ENCODE measurements at regions not wholly inside any gene's neighbourhood (a gene's known extent, or its start where the extent isn't known, plus 50 kb on each side); places are given as distances from the start of the nearest gene placed in this dataset.
"Not testable (repeated sequence)": the region's sequence is repeated elsewhere in the genome, so short reads cannot be mapped to it uniquely, and the experiment has no call there.

- H3K36me3 ChIP-seq = no peaks in the 10 kb centered on the region
- TF ChIP-seq, protein P1, sequence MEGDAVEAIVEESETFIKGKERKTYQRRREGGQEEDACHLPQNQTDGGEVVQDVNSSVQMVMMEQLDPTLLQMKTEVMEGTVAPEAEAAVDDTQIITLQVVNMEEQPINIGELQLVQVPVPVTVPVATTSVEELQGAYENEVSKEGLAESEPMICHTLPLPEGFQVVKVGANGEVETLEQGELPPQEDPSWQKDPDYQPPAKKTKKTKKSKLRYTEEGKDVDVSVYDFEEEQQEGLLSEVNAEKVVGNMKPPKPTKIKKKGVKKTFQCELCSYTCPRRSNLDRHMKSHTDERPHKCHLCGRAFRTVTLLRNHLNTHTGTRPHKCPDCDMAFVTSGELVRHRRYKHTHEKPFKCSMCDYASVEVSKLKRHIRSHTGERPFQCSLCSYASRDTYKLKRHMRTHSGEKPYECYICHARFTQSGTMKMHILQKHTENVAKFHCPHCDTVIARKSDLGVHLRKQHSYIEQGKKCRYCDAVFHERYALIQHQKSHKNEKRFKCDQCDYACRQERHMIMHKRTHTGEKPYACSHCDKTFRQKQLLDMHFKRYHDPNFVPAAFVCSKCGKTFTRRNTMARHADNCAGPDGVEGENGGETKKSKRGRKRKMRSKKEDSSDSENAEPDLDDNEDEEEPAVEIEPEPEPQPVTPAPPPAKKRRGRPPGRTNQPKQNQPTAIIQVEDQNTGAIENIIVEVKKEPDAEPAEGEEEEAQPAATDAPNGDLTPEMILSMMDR (IDR thresholded peaks at IDR 0.05 in 4 of 5, conservative IDR thresholded peaks at IDR 0.05 in 1 of 5) = no peak
- TF ChIP-seq POLR2A (IDR thresholded peaks at IDR 0.05) = no peak
Observed at GRCh38 chr3:176839466-176839865, 357.8 kb downstream of the TBL1XR1 start.

GRCh38 chr3:176827244-176827643 lies 370.0 kb downstream of the TBL1XR1 start:
- H3K27me3 ChIP-seq; H3K4me3 ChIP-seq; in situ Hi-C loops (cut with MboI; ENCODE audit: low sequenced_read_pairs in 4 of 4); ATAC-seq; H3K4me1 ChIP-seq; H3K27ac ChIP-seq; intact Hi-C loops (cut with DNase I; ENCODE audit: low total_unique reads); H3K9me3 ChIP-seq; DNase-seq; H3K36me3 ChIP-seq: not testable (repeated sequence)

More at GRCh38 chr3:176839466-176839865, 357.8 kb downstream of the TBL1XR1 start:
- H3K4me1 ChIP-seq = no peaks in the 10 kb centered on the region
- no peaks in the 10 kb centered on the region for H3K9me3 ChIP-seq
- no peak overlapping the region for H3K27ac ChIP-seq
- DNase-seq (no peak), ATAC-seq (no peak)
- intact Hi-C loops (cut with DNase I; ENCODE audit: low total_unique reads) = no loop called here
- in situ Hi-C loops (cut with MboI; ENCODE audit: low sequenced_read_pairs in 4 of 4) = no loop called here
- H3K27me3 ChIP-seq = no peaks in the 10 kb centered on the region
- no peak overlapping the region for H3K4me3 ChIP-seq

DNA sequence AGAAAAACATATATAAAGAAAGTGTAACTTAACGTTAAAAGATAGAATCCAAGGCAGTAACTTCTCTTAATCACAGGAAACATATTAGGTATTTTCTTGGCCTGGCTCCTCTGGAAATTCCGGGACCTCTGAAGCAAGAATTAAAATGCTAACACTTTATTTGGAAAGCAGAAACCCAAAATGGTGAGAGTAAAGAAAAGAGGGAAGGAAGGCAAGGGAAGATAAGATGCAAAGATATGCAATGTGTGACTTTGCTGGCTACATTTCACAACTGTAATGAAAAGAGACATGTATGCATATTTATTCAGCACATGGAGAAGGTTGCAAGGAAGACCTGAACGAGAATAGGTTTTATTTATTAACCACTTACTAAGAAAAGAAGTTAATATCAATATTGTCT lies 372.5 kb downstream of the TBL1XR1 start:
- in situ Hi-C loops (cut with MboI; ENCODE audit: low sequenced_read_pairs in 4 of 4) (no loop called here), intact Hi-C loops (cut with DNase I; ENCODE audit: low total_unique reads) (no loop called here)
- H3K27ac ChIP-seq = no peak overlapping the region
- no peaks in the 10 kb centered on the region for H3K4me1 ChIP-seq
- H3K36me3 ChIP-seq = no peaks in the 10 kb centered on the region
- no peaks in the 10 kb centered on the region for H3K27me3 ChIP-seq
- no peak overlapping the region for H3K4me3 ChIP-seq
- DNase-seq (no peak), ATAC-seq (no peak)
- TF ChIP-seq, protein P1 (IDR thresholded peaks at IDR 0.05 in 4 of 5, conservative IDR thresholded peaks at IDR 0.05 in 1 of 5) = no peak
- no peak for TF ChIP-seq POLR2A (IDR thresholded peaks at IDR 0.05)
- H3K9me3 ChIP-seq = no peaks in the 10 kb centered on the region

DNA sequence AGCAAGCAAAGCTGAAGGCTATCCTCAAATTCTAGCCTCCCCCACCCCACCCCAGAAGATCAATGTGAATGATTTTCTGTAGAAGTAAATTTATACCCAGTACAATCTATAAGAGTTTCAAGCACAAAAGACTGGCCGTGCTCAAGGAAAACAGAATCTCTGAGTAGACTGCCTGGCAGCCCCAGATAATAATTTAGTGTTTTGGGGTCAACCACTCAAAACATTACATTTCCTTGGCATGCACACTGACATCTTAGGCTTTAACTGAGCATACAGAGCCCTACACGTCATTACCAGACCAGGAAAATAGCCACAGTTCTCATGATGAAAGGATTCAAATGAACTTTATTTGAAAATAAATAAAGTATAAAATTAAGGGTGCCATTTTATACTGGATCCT lies 376.5 kb downstream of the TBL1XR1 start:
- TF ChIP-seq, protein P1 (IDR thresholded peaks at IDR 0.05 in 4 of 5, conservative IDR thresholded peaks at IDR 0.05 in 1 of 5) = no peak
- TF ChIP-seq POLR2A (IDR thresholded peaks at IDR 0.05) = no peak
- ATAC-seq = no peak
- H3K36me3 ChIP-seq = no peaks in the 10 kb centered on the region
- no peaks in the 10 kb centered on the region for H3K9me3 ChIP-seq
- H3K27ac ChIP-seq = no peak overlapping the region
- H3K4me3 ChIP-seq = no peak overlapping the region
- no peak for DNase-seq
- intact Hi-C loops (cut with DNase I; ENCODE audit: low total_unique reads) = no loop called here
- H3K27me3 ChIP-seq = no peaks in the 10 kb centered on the region
- H3K4me1 ChIP-seq = no peaks in the 10 kb centered on the region
- in situ Hi-C loops (cut with MboI; ENCODE audit: low sequenced_read_pairs in 4 of 4) = no loop called here

- in situ Hi-C loops (cut with MboI; ENCODE audit: low sequenced_read_pairs in 4 of 4) (no loop called here), intact Hi-C loops (cut with DNase I; ENCODE audit: low total_unique reads) (no loop called here)
- no peak for TF ChIP-seq POLR2A (IDR thresholded peaks at IDR 0.05)
- TF ChIP-seq, protein P1 (IDR thresholded peaks at IDR 0.05 in 4 of 5, conservative IDR thresholded peaks at IDR 0.05 in 1 of 5) = no peak
Observed at GRCh38 chr3:176816937-176817336, 380.3 kb downstream of the TBL1XR1 start.

More at GRCh38 chr3:176816937-176817336, 380.3 kb downstream of the TBL1XR1 start:
- Histone ChIP-seq H3K27ac (no peak overlapping the region), H3K36me3 (no peaks in the 10 kb centered on the region), H3K27me3 (no peaks in the 10 kb centered on the region), H3K9me3 (no peaks in the 10 kb centered on the region), H3K4me3 (no peak overlapping the region), H3K4me1 (no peaks in the 10 kb centered on the region)
- DNase-seq (no peak), ATAC-seq (no peak)

Data from gastrocnemius medialis (tissue), 4 donors.